SK-N-SH (cell line): ENCODE measurements at regions not wholly inside any gene's neighbourhood (a gene's known extent, or its start where the extent isn't known, plus 50 kb on each side); places are given as distances from the start of the nearest gene placed in this dataset.
"Not testable (repeated sequence)": the region's sequence is repeated elsewhere in the genome, so short reads cannot be mapped to it uniquely, and the experiment has no call there.

ENCODE experiments used
- CHD2 ChIP-seq: fragments of 150-350 bp; IDR thresholded peaks from 2 replicates; pipeline ENCODE4 v1.6.1; 2018; ENCODE audit warnings: low read length; ENCODE audit not compliant: partially characterized antibody
- EZH2phosphoT487 ChIP-seq: fragments of 200-600 bp; sonication (generic); IDR thresholded peaks from 2 replicates; pipeline ENCODE4 v1.6.1; 2017; ENCODE audit warnings: low read depth, mixed run types, mild to moderate bottlenecking, antibody characterized with exemption, moderate library complexity, borderline replicate concordance
- MXI1 ChIP-seq: IDR thresholded peaks from 2 replicates; pipeline ENCODE4 v1.6.1; 2012; ENCODE audit warnings: mild to moderate bottlenecking, low read depth, low read length, improper control_type of control experiment
- POLR2AphosphoS5 ChIP-seq: IDR thresholded peaks from 2 replicates; pipeline ENCODE4 v1.6.1; 2012; ENCODE audit warnings: low read depth, low read length
- RCOR1 ChIP-seq: fragments of 150-350 bp; IDR thresholded peaks from 2 replicates; pipeline ENCODE4 v1.6.1; 2017; ENCODE audit warnings: antibody characterized with exemption, low read length
- RFX5 ChIP-seq: IDR thresholded peaks from 2 replicates; pipeline ENCODE4 v1.6.1; 2012; ENCODE audit warnings: mild to moderate bottlenecking, improper control_type of control experiment, low read length
- SMC3 ChIP-seq: IDR thresholded peaks from 2 replicates; pipeline ENCODE4 v1.6.1; 2012; ENCODE audit warnings: low read depth, low read length, improper control_type of control experiment
- TEAD4 ChIP-seq: IDR thresholded peaks from 2 replicates; pipeline ENCODE4 v1.4.0; 2012; ENCODE audit warnings: mild to moderate bottlenecking, borderline replicate concordance; ENCODE audit not compliant: insufficient read depth
- YY1 ChIP-seq: IDR thresholded peaks from 2 replicates; pipeline ENCODE4 v1.4.0; 2012; ENCODE audit warnings: low read depth, mild to moderate bottlenecking
- TF ChIP-seq, protein P1 (sequence below): fragments of 200-600 bp; sonication (generic); IDR thresholded peaks from 2 replicates; pipeline ENCODE4 v1.6.1; 2017; ENCODE audit warnings: antibody characterized with exemption, mild to moderate bottlenecking, moderate library complexity
- TF ChIP-seq, protein P2 (sequence below): IDR thresholded peaks from 2 replicates; pipeline ENCODE4 v1.4.0; 2012; ENCODE audit warnings: low read depth

DNA sequence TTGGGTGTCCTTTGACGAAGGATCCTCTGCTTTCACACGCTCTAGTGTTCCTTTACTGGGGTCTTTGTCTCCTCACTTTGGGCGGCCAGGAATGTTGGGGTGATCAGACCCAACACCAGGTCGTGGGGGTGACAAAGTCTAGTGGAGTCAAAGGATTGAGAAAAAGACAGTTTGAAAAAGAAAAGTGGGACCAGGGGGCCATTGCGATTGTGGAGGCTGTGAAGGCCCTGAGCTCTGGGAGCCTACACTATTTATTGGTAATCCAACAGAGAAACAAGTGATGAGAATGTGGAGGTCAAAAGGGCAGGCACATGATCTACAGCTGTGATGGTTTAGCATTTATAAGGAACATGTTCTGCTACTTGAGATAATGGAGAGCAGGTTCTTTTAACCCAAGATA lies 287.1 kb upstream of the MTPN start:
- TF ChIP-seq, protein P1, sequence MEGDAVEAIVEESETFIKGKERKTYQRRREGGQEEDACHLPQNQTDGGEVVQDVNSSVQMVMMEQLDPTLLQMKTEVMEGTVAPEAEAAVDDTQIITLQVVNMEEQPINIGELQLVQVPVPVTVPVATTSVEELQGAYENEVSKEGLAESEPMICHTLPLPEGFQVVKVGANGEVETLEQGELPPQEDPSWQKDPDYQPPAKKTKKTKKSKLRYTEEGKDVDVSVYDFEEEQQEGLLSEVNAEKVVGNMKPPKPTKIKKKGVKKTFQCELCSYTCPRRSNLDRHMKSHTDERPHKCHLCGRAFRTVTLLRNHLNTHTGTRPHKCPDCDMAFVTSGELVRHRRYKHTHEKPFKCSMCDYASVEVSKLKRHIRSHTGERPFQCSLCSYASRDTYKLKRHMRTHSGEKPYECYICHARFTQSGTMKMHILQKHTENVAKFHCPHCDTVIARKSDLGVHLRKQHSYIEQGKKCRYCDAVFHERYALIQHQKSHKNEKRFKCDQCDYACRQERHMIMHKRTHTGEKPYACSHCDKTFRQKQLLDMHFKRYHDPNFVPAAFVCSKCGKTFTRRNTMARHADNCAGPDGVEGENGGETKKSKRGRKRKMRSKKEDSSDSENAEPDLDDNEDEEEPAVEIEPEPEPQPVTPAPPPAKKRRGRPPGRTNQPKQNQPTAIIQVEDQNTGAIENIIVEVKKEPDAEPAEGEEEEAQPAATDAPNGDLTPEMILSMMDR, result not testable (repeated sequence)
- not testable (repeated sequence) for TF ChIP-seq YY1, EZH2phosphoT487, POLR2AphosphoS5, RFX5, MXI1, CHD2, TEAD4, RCOR1, SMC3
- TF ChIP-seq, protein P2, sequence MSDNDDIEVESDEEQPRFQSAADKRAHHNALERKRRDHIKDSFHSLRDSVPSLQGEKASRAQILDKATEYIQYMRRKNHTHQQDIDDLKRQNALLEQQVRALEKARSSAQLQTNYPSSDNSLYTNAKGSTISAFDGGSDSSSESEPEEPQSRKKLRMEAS, result not testable (repeated sequence)
